GM19468 (cell line): ENCODE measurements at regions not wholly inside any gene's neighbourhood (a gene's known extent, or its start where the extent isn't known, plus 50 kb on each side); places are given as distances from the start of the nearest gene placed in this dataset.
"Not testable (repeated sequence)": the region's sequence is repeated elsewhere in the genome, so short reads cannot be mapped to it uniquely, and the experiment has no call there.

Source experiments
- ATAC-seq: cut with Tn5 transposase; IDR thresholded peaks from one replicate; pipeline ENCODE4 v1.9.1; 2021; ENCODE audit warnings: mild to moderate bottlenecking, moderate library complexity, moderate number of reproducible peaks; ENCODE audit not compliant: unreplicated experiment; ENCODE audit errors: extremely low read depth

- ATAC-seq, result no peak
Measured at GRCh38 chr6:165770397-165771082, 107.5 kb upstream of the PDE10A start.

- no peak for ATAC-seq
Measured at GRCh38 chr6:165769884-165770283, 106.8 kb upstream of the PDE10A start.

- ATAC-seq, result no peak
Measured at GRCh38 chr6:165769401-165769800, 106.4 kb upstream of the PDE10A start.

GRCh38 chr6:165768961-165769360 is 105.9 kb upstream of the PDE10A start:
- ATAC-seq, result no peak

GRCh38 chr6:165767228-165767627 is 104.2 kb upstream of the PDE10A start:
- ATAC-seq, result no peak

GRCh38 chr6:165766457-165766856 is 103.4 kb upstream of the PDE10A start:
- ATAC-seq, result no peak

- ATAC-seq, result no peak
Measured at GRCh38 chr6:165766026-165766425, 103.0 kb upstream of the PDE10A start.

- ATAC-seq, result not testable (repeated sequence)
Measured at GRCh38 chr6:165765256-165765655, 102.2 kb upstream of the PDE10A start.

GRCh38 chr6:165762876-165763275 is 99.8 kb upstream of the PDE10A start:
- ATAC-seq, result no peak

- ATAC-seq, result no peak
Measured at GRCh38 chr6:165762125-165762524, 99.1 kb upstream of the PDE10A start.

- ATAC-seq, result no peak
Measured at GRCh38 chr6:165760803-165761185, 97.8 kb upstream of the PDE10A start.

GRCh38 chr6:165760126-165760802 is 97.2 kb upstream of the PDE10A start:
- no peak for ATAC-seq

- no peak for ATAC-seq
Measured at GRCh38 chr6:165758441-165758840, 95.4 kb upstream of the PDE10A start.

- no peak for ATAC-seq
Measured at GRCh38 chr6:165755583-165755982, 92.5 kb upstream of the PDE10A start.

- ATAC-seq, result no peak
Measured at GRCh38 chr6:165753506-165753905, 90.5 kb upstream of the PDE10A start.

- no peak for ATAC-seq
Measured at GRCh38 chr6:165752451-165752850, 89.4 kb upstream of the PDE10A start.

GRCh38 chr6:165751486-165751885 is 88.4 kb upstream of the PDE10A start:
- no peak for ATAC-seq

GRCh38 chr6:165749163-165749562 is 86.1 kb upstream of the PDE10A start:
- no peak for ATAC-seq

GRCh38 chr6:165748390-165748789 is 85.3 kb upstream of the PDE10A start:
- no peak for ATAC-seq

GRCh38 chr6:165747963-165748362 is 84.9 kb upstream of the PDE10A start:
- ATAC-seq, result no peak

- no peak for ATAC-seq
Measured at GRCh38 chr6:165746331-165746730, 83.3 kb upstream of the PDE10A start.

GRCh38 chr6:165745492-165745891 is 82.5 kb upstream of the PDE10A start:
- no peak for ATAC-seq
